K562 (cell line): ENCODE measurements at regions not wholly inside any gene's neighbourhood (a gene's known extent, or its start where the extent isn't known, plus 50 kb on each side); places are given as distances from the start of the nearest gene placed in this dataset.

ENCODE experiments used
- ATAC-seq: fragments of 200-7000 bp; cut with Tn5 transposase; 3 replicates; pipeline ENCODE4 v1.9.1; 2020; ENCODE audit warnings: moderate library complexity
- BruUV-seq: library from RNA; stranded (reverse); fragments of 400-500 nt; replicated peaks from 2 replicates; lab custom pipeline; 2021; lab: Mats Ljungman, UMichigan
- CTCF ChIA-PET: fragments of 300-600 bp; formaldehyde crosslinking; extraction: SDS; loops from one replicate; lab custom pipeline; 2021; ENCODE audit warnings: low intra/inter-chr PET ratio; lab: Yijun Ruan, JAX
- POLR2A ChIA-PET: fragments of 300-600, 350-650 bp; sonication (Branson Sonifier 250); formaldehyde crosslinking; extraction: SDS; loops from one replicate; lab custom pipeline; 2021; ENCODE audit warnings: antibody characterized with exemption, inconsistent platforms; lab: Yijun Ruan, JAX
- DNase-seq, 4 experiments: peaks; one replicate each; pipeline versions ENCODE4 v3.0.0 to v3.0.0-alpha.2; 2011 to 2018; ENCODE audit warnings: low spot score in 3 of 4, mixed read lengths in 3 of 4; ENCODE audit errors: extremely low read depth in 1 of 4
- FAIRE-seq: peaks from 2 replicates; lab custom pipeline; 2011; peaks lifted over from hg19 to GRCh38; lab: Jason Lieb, UNC
- H2AFZ ChIP-seq: 2 replicates; pipeline ENCODE4 v1.6.0; 2011; ENCODE audit warnings: low read depth, low read length, control low read depth, inconsistent platforms
- H3K27ac ChIP-seq: fragments of 200-600 bp; 3 replicates; pipeline ENCODE4 v1.8.0; 2011; ENCODE audit warnings: low read depth, mild to moderate bottlenecking, control low read depth, inconsistent platforms, low read length, moderate library complexity, mixed read lengths; ENCODE audit errors: extremely low read depth
- H3K27me3 ChIP-seq, 2 experiments: fragments of 300-600 bp in 1 of 2; 2 replicates in 1 of 2; 3 replicates in 1 of 2; pipeline versions ENCODE4 v1.6.0 to v1.8.0; 2011; ENCODE audit warnings: inconsistent platforms in 2 of 2, low read length in 2 of 2, mild to moderate bottlenecking in 1 of 2, mixed read lengths in 1 of 2, moderate library complexity in 1 of 2; ENCODE audit not compliant: control insufficient read depth in 2 of 2, insufficient read depth in 2 of 2
- H3K36me3 ChIP-seq: fragments of 300-600 bp; 3 replicates; pipeline ENCODE4 v1.8.0; 2011; ENCODE audit warnings: mild to moderate bottlenecking, low read length, inconsistent platforms; ENCODE audit not compliant: control insufficient read depth, insufficient read depth
- H3K4me1 ChIP-seq, 2 experiments: fragments of 200-600 bp in 1 of 2; replicated peaks in 1 of 2; 2 replicates in 1 of 2; 3 replicates in 1 of 2; pipeline versions ENCODE4 v1.5.1 to v1.8.0; 2011; ENCODE audit warnings: inconsistent platforms in 2 of 2, low read length in 2 of 2, mild to moderate bottlenecking in 1 of 2, mixed read lengths in 1 of 2, moderate library complexity in 1 of 2; ENCODE audit not compliant: control insufficient read depth in 2 of 2, insufficient read depth in 2 of 2
- H3K4me2 ChIP-seq: 2 replicates; pipeline ENCODE4 v1.6.1; 2011; ENCODE audit warnings: low read length, control low read depth, inconsistent platforms, mixed read lengths; ENCODE audit not compliant: insufficient read depth
- H3K4me3 ChIP-seq: fragments of 200-600 bp; sonication (generic), shearing (Covaris generic); 2 replicates; pipeline ENCODE4 v1.5.1; 2016; ENCODE audit warnings: control low read depth, inconsistent platforms
- H3K79me2 ChIP-seq: fragments of 200-600 bp; 3 replicates; pipeline ENCODE4 v1.8.0; 2011; ENCODE audit warnings: low read length, inconsistent platforms; ENCODE audit not compliant: control insufficient read depth, insufficient read depth
- H3K9ac ChIP-seq, 2 experiments: 2 replicates each; pipeline versions ENCODE4 v1.6.0 to v1.6.1; 2011; ENCODE audit warnings: low read depth in 2 of 2, low read length in 2 of 2, control low read depth in 1 of 2, inconsistent platforms in 1 of 2, mild to moderate bottlenecking in 1 of 2, mixed read lengths in 1 of 2; ENCODE audit not compliant: insufficient read depth in 1 of 2
- H3K9me1 ChIP-seq: one replicate; pipeline ENCODE4 v1.6.0; 2011; ENCODE audit warnings: inconsistent platforms, mild to moderate bottlenecking, low read length, moderate library complexity; ENCODE audit not compliant: control insufficient read depth, insufficient read depth
- H3K9me3 ChIP-seq: replicated peaks from 2 replicates; pipeline ENCODE4 v1.5.1; 2011; ENCODE audit warnings: low read depth, low read length, inconsistent platforms; ENCODE audit not compliant: control insufficient read depth, insufficient read depth
- H4K20me1 ChIP-seq: replicated peaks from 2 replicates; pipeline ENCODE4 v1.6.1; 2011; ENCODE audit warnings: low read length, inconsistent platforms, mixed read lengths; ENCODE audit not compliant: control insufficient read depth, insufficient read depth
- CREB5 ChIP-seq: fragments of 250-450 bp; sonication (Bioruptor Pico); IDR thresholded peaks from 2 replicates; pipeline ENCODE4 v1.5.0; 2020; ENCODE audit warnings: mild to moderate bottlenecking
- MTA1 ChIP-seq: fragments of 450-650 bp; IDR thresholded peaks from 2 replicates; pipeline ENCODE4 v1.6.1; 2017; ENCODE audit warnings: borderline replicate concordance
- PHB2 ChIP-seq: fragments of 450-650 bp; IDR thresholded peaks from 2 replicates; pipeline ENCODE4 v1.6.1; 2017; ENCODE audit warnings: low read depth
- RAD21 ChIP-seq, 2 experiments: fragments of 250-450 bp in 1 of 2; fragments of 450-650 bp in 1 of 2; sonication (Bioruptor Pico) in 1 of 2; formaldehyde crosslinking in 1 of 2; IDR thresholded peaks in 1 of 2; conservative IDR thresholded peaks in 1 of 2; 2 replicates each; pipeline versions ENCODE4 v1.4.0 to v1.8.0; 2020 to 2022; ENCODE audit warnings: mild to moderate bottlenecking in 2 of 2, moderate library complexity in 1 of 2
- SP2 ChIP-seq: IDR thresholded peaks from 2 replicates; pipeline ENCODE4 v1.6.1; 2011; ENCODE audit warnings: mild to moderate bottlenecking, low read depth, low read length, moderate library complexity; ENCODE audit not compliant: poor library complexity, severe bottlenecking; ENCODE audit errors: extremely low read depth
- SRSF7 ChIP-seq: fragments of 200-400 bp; formaldehyde crosslinking; optimal IDR thresholded peaks from 2 replicates; pipeline ENCODE3; 2017; ENCODE audit warnings: mild to moderate bottlenecking, low read depth, low read length
- TAF9B ChIP-seq: fragments of 450-650 bp; IDR thresholded peaks from 2 replicates; pipeline ENCODE4 v1.6.1; 2018; ENCODE audit warnings: mild to moderate bottlenecking; ENCODE audit not compliant: partially characterized antibody
- TBL1XR1 ChIP-seq, 2 experiments: IDR thresholded peaks; 2 replicates each; pipeline ENCODE4 v1.6.1; 2012; ENCODE audit warnings: improper control_type of control experiment in 2 of 2, low read length in 2 of 2, mild to moderate bottlenecking in 1 of 2
- ZBTB43 ChIP-seq: sonication (generic); formaldehyde crosslinking; IDR thresholded peaks from 2 replicates; pipeline ENCODE4 v1.8.0; 2023; ENCODE audit warnings: mild to moderate bottlenecking, missing genetic modification reagents
- ZNF584 ChIP-seq: fragments of 200-800 bp; sonication (Bioruptor generic); IDR thresholded peaks from 2 replicates; pipeline ENCODE4 v1.6.1; 2016; ENCODE audit warnings: low read depth, mild to moderate bottlenecking, missing genetic modification characterization, missing compliant biosample characterization
- ZNF655 ChIP-seq: fragments of 250-450 bp; sonication (Bioruptor Pico); IDR thresholded peaks from 2 replicates; pipeline ENCODE4 v1.5.0; 2021
- WGBS: fragments of 100-300 bp; shearing (Covaris generic); methylation state at CpG from one replicate; pipeline ENCODE4 v1.1.6; 2016; ENCODE audit warnings: low coverage, mixed read lengths; ENCODE audit not compliant: insufficient coverage; ENCODE audit errors: missing lambda C conversion rate; 5-methylcytosine and 5-hydroxymethylcytosine counted together
- in situ Hi-C: fragments of 300-500 bp; cut with MboI; formaldehyde crosslinking; loops from 4 replicates; pipeline ENCODE4 v1.15.0; 2018; ENCODE audit warnings: inconsistent platforms, mixed read lengths
- intact Hi-C: fragments of 100-400 bp; cut with micrococcal nuclease; formaldehyde crosslinking; loops from 2 replicates; pipeline ENCODE4 v1.14.2; 2022
- TF ChIP-seq, protein P1 (sequence below): fragments of 250-450 bp; sonication (Bioruptor Pico); IDR thresholded peaks from 2 replicates; pipeline ENCODE4 v1.8.0; 2022; ENCODE audit warnings: moderate library complexity, mild to moderate bottlenecking, inconsistent platforms
- TF ChIP-seq, protein P2 (sequence below), 2 experiments: IDR thresholded peaks; 2 replicates each; pipeline ENCODE4 v1.6.1; 2011; ENCODE audit warnings: borderline replicate concordance in 1 of 2, control low read depth in 1 of 2, low read depth in 1 of 2, low read length in 1 of 2, mild to moderate bottlenecking in 1 of 2, mixed read lengths in 1 of 2, moderate library complexity in 1 of 2; ENCODE audit not compliant: insufficient read depth in 1 of 2, insufficient read length in 1 of 2, poor library complexity in 1 of 2, severe bottlenecking in 1 of 2; ENCODE audit errors: extremely low read depth in 1 of 2

DNA sequence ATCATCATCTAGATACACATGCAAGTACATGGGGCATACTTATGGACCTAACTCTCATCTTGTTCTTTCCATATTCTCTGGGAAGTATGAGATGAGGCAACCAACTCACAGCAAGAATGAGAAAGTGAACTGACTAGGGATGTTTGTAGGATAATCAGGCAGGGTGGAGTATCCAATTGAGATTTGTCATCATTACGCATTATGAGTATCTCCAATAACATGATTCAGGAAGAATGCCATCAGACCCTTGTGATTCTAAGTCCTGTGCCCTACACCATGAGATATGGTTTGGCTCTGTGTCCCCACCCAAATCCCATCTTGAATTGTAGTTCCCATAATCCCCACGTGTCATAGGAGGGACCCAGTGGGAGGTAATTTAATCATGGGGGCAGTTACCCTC lies 154.0 kb downstream of the SLC30A10 start:
- no peaks in the 10 kb centered on the region for H3K79me2 ChIP-seq
- ATAC-seq (no peak), FAIRE-seq (no peak), DNase-seq (no peak)
- H3K27ac ChIP-seq: no peak overlapping the region
- no peaks in the 10 kb centered on the region for H4K20me1 ChIP-seq
- no peak overlapping the region for H3K9ac ChIP-seq
- H2AFZ ChIP-seq: no peak overlapping the region
- intact Hi-C loops: loop anchor here (5.0 kb wide), 1 partner anchor 38 kb away; no protein-coding TSS in a partner anchor
- H3K4me3 ChIP-seq: no peak overlapping the region
- WGBS: 4% methylated on average over 2 of the region's 2 CpGs
- H3K27me3 ChIP-seq: no peaks in the 10 kb centered on the region; a peak in 2 of 5 replicates
- H3K9me3 ChIP-seq: no peaks in the 10 kb centered on the region
- CTCF ChIA-PET: no interaction called here
- in situ Hi-C loops: no loop called here
- no peaks in the 10 kb centered on the region for H3K36me3 ChIP-seq
- no peak for TF ChIP-seq RAD21 (CRISPR knock-in tag; conservative IDR thresholded peaks at IDR 0.05 in 1 of 2, IDR thresholded peaks at IDR 0.05 in 1 of 2)
- no peak for TF ChIP-seq TBL1XR1 (IDR thresholded peaks at IDR 0.05; ENCODE audit: low read length in 2 of 2)
- TF ChIP-seq SP2: no peak
- no peak for TF ChIP-seq MTA1
- TF ChIP-seq, protein P1, sequence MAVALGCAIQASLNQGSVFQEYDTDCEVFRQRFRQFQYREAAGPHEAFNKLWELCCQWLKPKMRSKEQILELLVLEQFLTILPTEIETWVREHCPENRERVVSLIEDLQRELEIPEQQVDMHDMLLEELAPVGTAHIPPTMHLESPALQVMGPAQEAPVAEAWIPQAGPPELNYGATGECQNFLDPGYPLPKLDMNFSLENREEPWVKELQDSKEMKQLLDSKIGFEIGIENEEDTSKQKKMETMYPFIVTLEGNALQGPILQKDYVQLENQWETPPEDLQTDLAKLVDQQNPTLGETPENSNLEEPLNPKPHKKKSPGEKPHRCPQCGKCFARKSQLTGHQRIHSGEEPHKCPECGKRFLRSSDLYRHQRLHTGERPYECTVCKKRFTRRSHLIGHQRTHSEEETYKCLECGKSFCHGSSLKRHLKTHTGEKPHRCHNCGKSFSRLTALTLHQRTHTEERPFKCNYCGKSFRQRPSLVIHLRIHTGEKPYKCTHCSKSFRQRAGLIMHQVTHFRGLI (CRISPR knock-in tag): no peak
- TF ChIP-seq, protein P2, sequence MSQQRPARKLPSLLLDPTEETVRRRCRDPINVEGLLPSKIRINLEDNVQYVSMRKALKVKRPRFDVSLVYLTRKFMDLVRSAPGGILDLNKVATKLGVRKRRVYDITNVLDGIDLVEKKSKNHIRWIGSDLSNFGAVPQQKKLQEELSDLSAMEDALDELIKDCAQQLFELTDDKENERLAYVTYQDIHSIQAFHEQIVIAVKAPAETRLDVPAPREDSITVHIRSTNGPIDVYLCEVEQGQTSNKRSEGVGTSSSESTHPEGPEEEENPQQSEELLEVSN (IDR thresholded peaks at IDR 0.05; ENCODE audit: borderline replicate concordance in 1 of 2, extremely low read depth in 1 of 2, insufficient read depth in 1 of 2, insufficient read length in 1 of 2, low read depth in 1 of 2, low read length in 1 of 2, poor library complexity in 1 of 2, severe bottlenecking in 1 of 2): no peak
- TF ChIP-seq PHB2: no peak
- no peak for TF ChIP-seq CREB5 (CRISPR knock-in tag)
- no peak for TF ChIP-seq SRSF7
- no peak for TF ChIP-seq ZBTB43 (CRISPR knock-in tag)
- TF ChIP-seq ZNF584 (CRISPR knock-in tag): no peak
- no peak for TF ChIP-seq ZNF655
- TF ChIP-seq TAF9B: no peak
- BruUV-seq: no TSS peak
- H3K4me1 ChIP-seq: no peaks in the 10 kb centered on the region
- H3K4me2 ChIP-seq: no peak overlapping the region
- no peaks in the 10 kb centered on the region for H3K9me1 ChIP-seq
- POLR2A ChIA-PET: no interaction called here
